ENCODE measurements at regions not wholly inside any gene's neighbourhood (a gene's known extent, or its start where the extent isn't known, plus 50 kb on each side); places are given as distances from the start of the nearest gene placed in this dataset.
A peak's percentile ranks its signal among the peaks of the same experiment; 100 is the strongest.

DNA sequence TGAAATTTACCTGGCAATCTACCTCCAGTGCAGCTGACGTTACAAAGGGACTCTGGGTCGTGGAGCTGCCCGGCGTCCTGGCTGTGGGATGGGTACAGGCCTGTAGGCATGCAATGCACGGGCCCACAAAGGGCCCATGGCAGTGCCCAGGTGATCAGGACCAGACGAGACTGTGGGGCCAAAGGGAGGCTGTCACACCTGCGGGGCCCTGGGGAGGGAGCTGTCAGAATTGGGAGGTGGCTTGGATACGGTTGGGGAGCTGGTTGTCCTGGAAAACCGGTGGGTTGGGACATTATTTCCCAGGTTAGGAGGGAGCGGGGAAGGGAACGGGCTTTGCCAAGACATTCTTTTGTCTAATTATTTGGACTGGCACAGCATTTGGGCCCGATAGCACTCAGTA, 958.5 kb downstream of the BRD1 start:
- intact Hi-C loops (cut with DNase I), result no loop called here
- peak; percentile 41 for DNase-seq
- Histone ChIP-seq H3K4me3 (no peak overlapping the region), H3K9me3 (peaks cover 0 to 2% (median 0%) of the 10 kb centered on the region in 4 donors), H3K27ac (no peak overlapping the region), H3K4me1 (no peaks in the 10 kb centered on the region), H3K36me3 (no peaks in the 10 kb centered on the region), H3K27me3 (peaks cover 0 to 33% (median 0%) of the 10 kb centered on the region in 3 donors)
- WGBS, 2 donors, result 79 to 86% methylated on average over 12 of the region's 12 CpGs
- TF ChIP-seq, protein P1, sequence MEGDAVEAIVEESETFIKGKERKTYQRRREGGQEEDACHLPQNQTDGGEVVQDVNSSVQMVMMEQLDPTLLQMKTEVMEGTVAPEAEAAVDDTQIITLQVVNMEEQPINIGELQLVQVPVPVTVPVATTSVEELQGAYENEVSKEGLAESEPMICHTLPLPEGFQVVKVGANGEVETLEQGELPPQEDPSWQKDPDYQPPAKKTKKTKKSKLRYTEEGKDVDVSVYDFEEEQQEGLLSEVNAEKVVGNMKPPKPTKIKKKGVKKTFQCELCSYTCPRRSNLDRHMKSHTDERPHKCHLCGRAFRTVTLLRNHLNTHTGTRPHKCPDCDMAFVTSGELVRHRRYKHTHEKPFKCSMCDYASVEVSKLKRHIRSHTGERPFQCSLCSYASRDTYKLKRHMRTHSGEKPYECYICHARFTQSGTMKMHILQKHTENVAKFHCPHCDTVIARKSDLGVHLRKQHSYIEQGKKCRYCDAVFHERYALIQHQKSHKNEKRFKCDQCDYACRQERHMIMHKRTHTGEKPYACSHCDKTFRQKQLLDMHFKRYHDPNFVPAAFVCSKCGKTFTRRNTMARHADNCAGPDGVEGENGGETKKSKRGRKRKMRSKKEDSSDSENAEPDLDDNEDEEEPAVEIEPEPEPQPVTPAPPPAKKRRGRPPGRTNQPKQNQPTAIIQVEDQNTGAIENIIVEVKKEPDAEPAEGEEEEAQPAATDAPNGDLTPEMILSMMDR (IDR thresholded peaks at IDR 0.05), result no peak
- no peak for TF ChIP-seq POLR2A (IDR thresholded peaks at IDR 0.05)
- TF ChIP-seq POLR2AphosphoS5 (IDR thresholded peaks at IDR 0.05), result no peak
- no peak for TF ChIP-seq EP300 (IDR thresholded peaks at IDR 0.05)

DNA sequence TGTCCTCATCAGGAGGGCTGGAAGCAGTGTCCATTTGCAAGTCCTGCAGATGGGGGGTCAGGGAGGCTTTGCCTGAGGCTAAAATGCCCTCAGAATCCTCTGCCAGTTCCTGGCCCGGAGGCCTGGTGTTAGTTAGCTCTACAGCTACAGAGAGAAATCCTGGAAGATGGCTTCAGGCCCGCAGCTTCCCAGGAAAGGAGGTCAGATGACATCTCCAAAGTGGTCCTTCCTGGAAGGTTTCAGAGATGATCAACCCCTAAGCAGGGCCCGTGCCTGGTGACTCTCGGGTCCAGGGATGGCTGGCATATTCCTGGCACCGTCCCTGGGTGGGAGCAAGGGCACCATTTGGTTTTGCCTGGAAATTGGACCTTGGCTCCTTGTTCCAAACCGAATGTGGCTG, 959.1 kb downstream of the BRD1 start:
- 54 to 66% methylated on average over 6 of the region's 6 CpGs for WGBS, 2 donors
- H3K27ac ChIP-seq, result no peak overlapping the region
- H3K4me3 ChIP-seq, result no peak overlapping the region
- TF ChIP-seq, protein P1 (IDR thresholded peaks at IDR 0.05), result no peak
- no peak for TF ChIP-seq POLR2AphosphoS5 (IDR thresholded peaks at IDR 0.05)
- no peak for TF ChIP-seq POLR2A (IDR thresholded peaks at IDR 0.05)
- no peak for TF ChIP-seq EP300 (IDR thresholded peaks at IDR 0.05)
- H3K9me3 ChIP-seq, result peaks cover 0 to 2% (median 0%) of the 10 kb centered on the region in 4 donors
- no peaks in the 10 kb centered on the region for H3K36me3 ChIP-seq
- peaks cover 0 to 33% (median 0%) of the 10 kb centered on the region in 3 donors for H3K27me3 ChIP-seq
- H3K4me1 ChIP-seq, result no peaks in the 10 kb centered on the region
- intact Hi-C loops (cut with DNase I), result no loop called here
- peak; percentile 53 for DNase-seq

DNA sequence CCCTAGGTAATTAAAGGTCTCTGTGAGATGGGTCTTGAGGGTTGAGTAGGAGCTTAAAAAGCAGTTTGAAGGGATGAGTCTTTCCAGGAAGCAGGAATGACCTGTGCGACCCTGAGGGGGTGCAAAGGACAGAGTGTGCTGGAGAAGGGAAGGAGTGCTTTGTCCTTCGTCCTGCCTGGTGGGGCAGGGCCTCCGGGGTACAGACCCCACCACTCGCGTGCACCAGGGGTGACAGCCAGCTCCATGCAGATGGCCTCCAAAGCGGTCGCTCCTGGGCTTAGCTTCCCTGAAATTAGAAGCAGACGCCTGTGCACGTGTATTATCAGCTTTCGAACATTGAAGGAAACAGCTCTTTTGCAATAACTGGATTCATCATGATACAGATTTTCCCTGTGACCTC, 959.8 kb downstream of the BRD1 start:
- H3K4me1 ChIP-seq, result no peaks in the 10 kb centered on the region
- DNase-seq, result peak; percentile 28
- peaks cover 0 to 2% (median 0%) of the 10 kb centered on the region in 4 donors for H3K9me3 ChIP-seq
- no peaks in the 10 kb centered on the region for H3K36me3 ChIP-seq
- TF ChIP-seq POLR2AphosphoS5 (IDR thresholded peaks at IDR 0.05), result no peak
- peaks cover 0 to 35% (median 0%) of the 10 kb centered on the region in 3 donors for H3K27me3 ChIP-seq
- H3K4me3 ChIP-seq, result no peak overlapping the region
- intact Hi-C loops (cut with DNase I), result no loop called here
- no peak overlapping the region for H3K27ac ChIP-seq
- 69 to 78% methylated on average over 10 of the region's 10 CpGs for WGBS, 2 donors

DNA sequence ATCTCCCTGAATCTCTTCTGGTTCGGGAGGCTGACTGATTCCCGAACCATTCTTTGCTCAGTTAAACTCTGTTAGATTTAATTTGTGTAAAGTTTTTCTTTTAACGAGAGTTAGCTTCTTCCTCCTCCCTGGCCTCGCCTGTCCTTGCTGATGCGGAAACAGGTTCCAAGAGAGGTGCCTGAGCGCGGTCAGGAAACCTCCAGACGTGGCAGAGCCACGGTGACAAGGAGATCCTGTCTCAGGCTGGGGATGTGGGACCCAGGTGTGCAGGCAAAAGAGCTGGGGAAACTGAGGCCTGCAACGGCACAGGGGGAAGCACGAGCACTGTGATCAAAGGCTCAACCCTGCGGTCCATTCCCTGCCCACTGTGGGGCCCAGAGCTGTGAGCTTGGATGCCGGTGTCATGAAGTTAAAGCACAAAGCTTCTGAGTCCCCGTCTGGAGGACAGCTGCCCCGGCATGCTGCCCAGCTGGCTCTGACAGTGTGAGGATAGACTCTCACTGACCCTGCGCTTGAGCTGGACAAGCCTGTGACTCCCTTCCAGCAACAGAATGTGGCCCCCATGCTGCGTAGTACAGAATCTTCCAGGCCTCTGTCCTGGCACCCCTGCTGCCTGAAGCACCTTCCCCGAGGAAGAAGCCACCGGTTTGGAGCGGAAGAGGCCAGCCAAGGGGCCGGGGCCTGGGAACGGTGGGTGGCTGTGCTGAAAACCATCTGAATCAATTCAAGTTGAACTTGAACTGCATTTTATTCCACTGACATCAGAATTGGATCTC, 960.6 kb downstream of the BRD1 start:
- Histone ChIP-seq H3K27me3 (peaks cover 0 to 27% (median 0%) of the 10 kb centered on the region in 3 donors), H3K4me1 (no peaks in the 10 kb centered on the region), H3K9me3 (peaks cover 0 to 2% (median 0%) of the 10 kb centered on the region in 4 donors), H3K4me3 (no peak overlapping the region), H3K27ac (no peak overlapping the region), H3K36me3 (no peaks in the 10 kb centered on the region)
- TF ChIP-seq POLR2A (IDR thresholded peaks at IDR 0.05), result no peak
- TF ChIP-seq EP300 (IDR thresholded peaks at IDR 0.05), result no peak
- no peak for TF ChIP-seq POLR2AphosphoS5 (IDR thresholded peaks at IDR 0.05)
- TF ChIP-seq, protein P1 (IDR thresholded peaks at IDR 0.05), result no peak
- peak; percentile 53 for DNase-seq
- 76 to 78% methylated on average over 22 of the region's 22 CpGs for WGBS, 2 donors
- intact Hi-C loops (cut with DNase I), result no loop called here

DNA sequence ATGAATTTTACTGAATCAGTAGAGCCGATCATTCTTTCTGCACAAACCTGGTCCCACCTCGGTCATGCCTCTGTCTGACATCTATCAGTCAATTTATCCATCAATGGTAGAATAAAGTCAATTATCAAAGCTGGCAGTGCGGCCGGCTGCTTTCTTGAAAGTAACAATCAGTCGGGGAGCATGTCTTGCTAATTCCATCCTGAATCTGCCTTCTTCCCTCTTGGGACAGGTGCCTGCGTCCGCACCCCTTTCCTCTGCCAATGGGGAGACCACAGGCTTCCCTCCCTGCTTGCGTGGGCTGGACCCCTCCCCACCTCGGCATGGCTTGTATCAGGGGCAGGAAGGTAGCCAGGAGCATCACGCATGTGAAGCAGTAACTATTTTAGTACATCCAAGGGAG, 962.9 kb downstream of the BRD1 start:
- WGBS, 2 donors, result 66 to 70% methylated on average over 10 of the region's 10 CpGs
- TF ChIP-seq POLR2AphosphoS5 (IDR thresholded peaks at IDR 0.05) (no peak), EP300 (IDR thresholded peaks at IDR 0.05) (no peak), POLR2A (IDR thresholded peaks at IDR 0.05) (no peak)
- TF ChIP-seq, protein P1 (IDR thresholded peaks at IDR 0.05), result no peak
- Histone ChIP-seq H3K27ac (no peak overlapping the region), H3K9me3 (no peaks in the 10 kb centered on the region), H3K4me3 (no peak overlapping the region), H3K27me3 (peaks cover 0 to 14% (median 0%) of the 10 kb centered on the region in 3 donors), H3K4me1 (no peaks in the 10 kb centered on the region), H3K36me3 (no peaks in the 10 kb centered on the region)
- DNase-seq, result peak; percentile 28
- intact Hi-C loops (cut with DNase I), result no loop called here
